HG03520 (cell line): ENCODE measurements at regions not wholly inside any gene's neighbourhood (a gene's known extent, or its start where the extent isn't known, plus 50 kb on each side); places are given as distances from the start of the nearest gene placed in this dataset.
"Not testable (repeated sequence)": the region's sequence is repeated elsewhere in the genome, so short reads cannot be mapped to it uniquely, and the experiment has no call there.

Experiments
- ATAC-seq: cut with Tn5 transposase; IDR thresholded peaks from one replicate; pipeline ENCODE4 v1.9.1; 2021; ENCODE audit warnings: mild to moderate bottlenecking, moderate library complexity; ENCODE audit not compliant: unreplicated experiment

GRCh38 chr21:27390384-27390783, 423.5 kb upstream of the ADAMTS5 start:
- ATAC-seq, result no peak

GRCh38 chr21:27388825-27389224, 421.9 kb upstream of the ADAMTS5 start:
- no peak for ATAC-seq

- no peak for ATAC-seq
These were observed 415.5 kb upstream of the ADAMTS5 start for GRCh38 chr21:27382404-27382803.

GRCh38 chr21:27380303-27380702, 413.4 kb upstream of the ADAMTS5 start:
- ATAC-seq, result no peak

- no peak for ATAC-seq
These were observed 412.5 kb upstream of the ADAMTS5 start for GRCh38 chr21:27379354-27379753.

- ATAC-seq, result no peak
These were observed 405.5 kb upstream of the ADAMTS5 start for GRCh38 chr21:27372381-27372780.

- no peak for ATAC-seq
These were observed 405.1 kb upstream of the ADAMTS5 start for GRCh38 chr21:27371975-27372331.

GRCh38 chr21:27371115-27371974, 404.5 kb upstream of the ADAMTS5 start:
- no peak for ATAC-seq

- no peak for ATAC-seq
These were observed 403.2 kb upstream of the ADAMTS5 start for GRCh38 chr21:27369978-27370571.

- ATAC-seq, result no peak
These were observed 402.3 kb upstream of the ADAMTS5 start for GRCh38 chr21:27369234-27369633.

GRCh38 chr21:27366646-27367235, 399.9 kb upstream of the ADAMTS5 start:
- ATAC-seq, result no peak

GRCh38 chr21:27366036-27366435, 399.1 kb upstream of the ADAMTS5 start:
- no peak for ATAC-seq

GRCh38 chr21:27365394-27365793, 398.5 kb upstream of the ADAMTS5 start:
- ATAC-seq, result no peak

GRCh38 chr21:27363719-27364477, 397.0 kb upstream of the ADAMTS5 start:
- no peak for ATAC-seq

- no peak for ATAC-seq
These were observed 395.4 kb upstream of the ADAMTS5 start for GRCh38 chr21:27362249-27362648.

- ATAC-seq, result no peak
These were observed 392.3 kb upstream of the ADAMTS5 start for GRCh38 chr21:27359141-27359540.

- ATAC-seq, result no peak
These were observed 386.0 kb upstream of the ADAMTS5 start for GRCh38 chr21:27352885-27353284.

- ATAC-seq, result no peak
These were observed 379.2 kb upstream of the ADAMTS5 start for GRCh38 chr21:27346041-27346448.

GRCh38 chr21:27339902-27340301, 373.0 kb upstream of the ADAMTS5 start:
- ATAC-seq, result no peak

GRCh38 chr21:27338007-27338406, 371.1 kb upstream of the ADAMTS5 start:
- not testable (repeated sequence) for ATAC-seq

- no peak for ATAC-seq
These were observed 366.2 kb upstream of the ADAMTS5 start for GRCh38 chr21:27333096-27333495.
